ENCODE measurements at regions not wholly inside any gene's neighbourhood (a gene's known extent, or its start where the extent isn't known, plus 50 kb on each side); places are given as distances from the start of the nearest gene placed in this dataset.

DNA sequence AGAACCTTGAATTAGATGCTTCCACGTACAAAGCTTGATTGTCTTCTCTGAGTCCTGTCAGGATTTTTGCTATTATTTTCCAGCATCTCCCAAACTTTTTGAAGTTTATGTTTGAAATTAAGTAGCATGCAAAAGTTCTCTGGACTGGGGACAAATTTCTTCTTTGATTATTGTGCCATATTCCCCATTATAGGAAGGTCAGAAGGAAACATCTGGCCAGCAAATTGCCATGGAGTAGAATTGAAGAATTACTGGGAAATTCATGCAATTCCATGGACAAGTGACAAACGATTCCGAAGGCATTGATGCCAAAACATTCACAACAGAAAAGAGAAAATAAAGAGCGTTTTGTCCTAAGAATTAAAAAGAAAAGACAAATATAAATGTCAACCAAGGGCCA lies 737.2 kb downstream of the CDH11 start:
- TF ChIP-seq, protein P1, sequence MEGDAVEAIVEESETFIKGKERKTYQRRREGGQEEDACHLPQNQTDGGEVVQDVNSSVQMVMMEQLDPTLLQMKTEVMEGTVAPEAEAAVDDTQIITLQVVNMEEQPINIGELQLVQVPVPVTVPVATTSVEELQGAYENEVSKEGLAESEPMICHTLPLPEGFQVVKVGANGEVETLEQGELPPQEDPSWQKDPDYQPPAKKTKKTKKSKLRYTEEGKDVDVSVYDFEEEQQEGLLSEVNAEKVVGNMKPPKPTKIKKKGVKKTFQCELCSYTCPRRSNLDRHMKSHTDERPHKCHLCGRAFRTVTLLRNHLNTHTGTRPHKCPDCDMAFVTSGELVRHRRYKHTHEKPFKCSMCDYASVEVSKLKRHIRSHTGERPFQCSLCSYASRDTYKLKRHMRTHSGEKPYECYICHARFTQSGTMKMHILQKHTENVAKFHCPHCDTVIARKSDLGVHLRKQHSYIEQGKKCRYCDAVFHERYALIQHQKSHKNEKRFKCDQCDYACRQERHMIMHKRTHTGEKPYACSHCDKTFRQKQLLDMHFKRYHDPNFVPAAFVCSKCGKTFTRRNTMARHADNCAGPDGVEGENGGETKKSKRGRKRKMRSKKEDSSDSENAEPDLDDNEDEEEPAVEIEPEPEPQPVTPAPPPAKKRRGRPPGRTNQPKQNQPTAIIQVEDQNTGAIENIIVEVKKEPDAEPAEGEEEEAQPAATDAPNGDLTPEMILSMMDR (IDR thresholded peaks at IDR 0.05; ENCODE audit: poor library complexity, severe bottlenecking) = no peak
- TF ChIP-seq RAD21 (conservative IDR thresholded peaks at IDR 0.05) = no peak
- no peak for TF ChIP-seq POLR2AphosphoS5 (IDR thresholded peaks at IDR 0.05)
- no peak for TF ChIP-seq EP300 (conservative IDR thresholded peaks at IDR 0.05; ENCODE audit: poor library complexity, severe bottlenecking)
